ENCODE measurements at regions not wholly inside any gene's neighbourhood (a gene's known extent, or its start where the extent isn't known, plus 50 kb on each side); places are given as distances from the start of the nearest gene placed in this dataset.

DNA sequence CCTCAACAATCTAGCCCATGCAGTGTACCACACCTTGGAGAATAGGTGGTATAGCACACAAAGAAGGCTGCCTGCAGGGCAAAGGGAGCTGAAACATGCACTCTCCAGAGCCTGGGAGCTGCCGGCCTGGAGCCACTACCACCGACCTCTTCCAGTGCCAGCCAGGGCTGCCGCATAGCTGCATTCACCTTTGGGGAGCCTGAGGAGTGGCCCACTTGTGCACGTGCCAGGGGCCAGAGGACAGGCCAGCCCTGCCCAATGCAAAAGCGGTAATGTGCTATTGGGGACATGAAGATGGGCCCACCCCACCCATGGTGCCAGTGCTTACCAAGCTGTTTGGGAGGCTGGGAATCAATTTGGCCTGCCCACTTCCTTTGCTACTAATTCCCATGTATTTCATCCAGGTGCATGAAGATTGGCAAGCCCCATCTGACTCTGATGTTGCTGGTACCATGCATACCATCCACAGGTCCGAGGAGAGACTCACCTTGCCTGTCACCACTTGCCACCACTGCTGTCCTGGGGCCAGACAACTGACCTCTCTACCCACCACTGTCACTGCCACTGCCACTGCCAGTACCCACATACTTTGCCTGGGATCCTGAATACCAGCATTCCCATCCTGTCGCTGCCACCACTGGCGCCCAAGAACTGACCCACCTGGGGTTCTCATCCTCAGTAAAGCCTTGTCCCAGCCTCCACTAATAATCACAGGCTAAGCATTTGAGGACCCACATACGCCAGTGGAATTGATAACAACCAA is 506.9 kb downstream of the MAGEB5 start:
- no peak for TF ChIP-seq EZH2 (IDR thresholded peaks at IDR 0.05; ENCODE audit: insufficient read depth, poor library complexity, severe bottlenecking)
- no peak for TF ChIP-seq EZH2phosphoT487 (IDR thresholded peaks at IDR 0.05; ENCODE audit: insufficient read depth, low read depth)

Data from GM23248 (cell line).